CD4-positive, alpha-beta T cell treated with Interferon gamma for 1 hour (primary cell): ENCODE measurements at regions not wholly inside any gene's neighbourhood (a gene's known extent, or its start where the extent isn't known, plus 50 kb on each side); places are given as distances from the start of the nearest gene placed in this dataset.

Experiments used
- DNase-seq: peaks from one replicate; pipeline ENCODE4 v3.0.0-alpha.2; 2020

GRCh38 chr9:108599571-108599970 lies 256.2 kb downstream of the ACTL7B start:
- DNase-seq = no peak

- DNase-seq = no peak
Observed at GRCh38 chr9:108591121-108591520, 264.7 kb downstream of the ACTL7B start.

GRCh38 chr9:108588246-108588645 lies 267.5 kb downstream of the ACTL7B start:
- no peak for DNase-seq

- DNase-seq = no peak
Observed at GRCh38 chr9:108586471-108587139, 269.2 kb downstream of the ACTL7B start.

GRCh38 chr9:108584860-108585259 lies 270.9 kb downstream of the ACTL7B start:
- DNase-seq = no peak

GRCh38 chr9:108582726-108583125 lies 273.1 kb downstream of the ACTL7B start:
- DNase-seq = no peak

- DNase-seq = peak; percentile 53
Observed at GRCh38 chr9:108579757-108580439, 275.9 kb downstream of the ACTL7B start.

GRCh38 chr9:108575276-108575675 lies 280.5 kb downstream of the ACTL7B start:
- DNase-seq = no peak

- DNase-seq = no peak
Observed at GRCh38 chr9:108569624-108570023, 286.2 kb downstream of the ACTL7B start.

GRCh38 chr9:108568093-108568492 lies 287.7 kb downstream of the ACTL7B start:
- no peak for DNase-seq

GRCh38 chr9:108567571-108567970 lies 288.2 kb downstream of the ACTL7B start:
- DNase-seq = no peak

- DNase-seq = no peak
Observed at GRCh38 chr9:108565651-108566378, 290.0 kb downstream of the ACTL7B start.

GRCh38 chr9:108562176-108562575 lies 293.6 kb downstream of the ACTL7B start:
- DNase-seq = no peak

- no peak for DNase-seq
Observed at GRCh38 chr9:108559432-108559831, 296.4 kb downstream of the ACTL7B start.

- no peak for DNase-seq
Observed at GRCh38 chr9:108554831-108555230, 301.0 kb downstream of the ACTL7B start.

- DNase-seq = no peak
Observed at GRCh38 chr9:108553111-108553635, 302.6 kb downstream of the ACTL7B start.

- DNase-seq = no peak
Observed at GRCh38 chr9:108552459-108553040, 303.2 kb downstream of the ACTL7B start.

GRCh38 chr9:108551030-108551841 lies 304.6 kb downstream of the ACTL7B start:
- no peak for DNase-seq

- DNase-seq = no peak
Observed at GRCh38 chr9:108550106-108550505, 305.7 kb downstream of the ACTL7B start.

GRCh38 chr9:108549184-108549583 lies 306.6 kb downstream of the ACTL7B start:
- no peak for DNase-seq

- DNase-seq = no peak
Observed at GRCh38 chr9:108547411-108548135, 308.2 kb downstream of the ACTL7B start.

- no peak for DNase-seq
Observed at GRCh38 chr9:108546215-108546614, 309.6 kb downstream of the ACTL7B start.
